ENCODE measurements at regions not wholly inside any gene's neighbourhood (a gene's known extent, or its start where the extent isn't known, plus 50 kb on each side); places are given as distances from the start of the nearest gene placed in this dataset.

GRCh38 chr16:66013486-66013885 lies 353.0 kb upstream of the CDH5 start:
- TF ChIP-seq CTCF (IDR thresholded peaks at IDR 0.05), result no peak
- TF ChIP-seq POLR2A (IDR thresholded peaks at IDR 0.05), result no peak

Data from Peyer's patch (tissue), 4 donors.